GM23338 (cell line): ENCODE measurements at regions not wholly inside any gene's neighbourhood (a gene's known extent, or its start where the extent isn't known, plus 50 kb on each side); places are given as distances from the start of the nearest gene placed in this dataset.

Experiments
- ATAC-seq: fragments of 200-7000 bp; cut with Tn5 transposase; 3 replicates; pipeline ENCODE4 v1.9.1; 2020
- DNase-seq: peaks from one replicate; pipeline ENCODE4 v3.0.0-alpha.2; 2015; ENCODE audit warnings: low spot score
- H2AFZ ChIP-seq: fragments of 200-600 bp; sonication (generic); 2 replicates; pipeline ENCODE4 v1.8.0; 2016; ENCODE audit warnings: antibody characterized with exemption, mild to moderate bottlenecking, moderate library complexity
- H3F3A ChIP-seq: fragments of 200-600 bp; sonication (generic); replicated peaks from 2 replicates; pipeline ENCODE4 v1.8.0; 2017; ENCODE audit warnings: antibody characterized with exemption, mixed run types, low read depth
- H3K27ac ChIP-seq: fragments of 200-600 bp; sonication (generic); 2 replicates; pipeline ENCODE4 v1.6.1; 2016; ENCODE audit warnings: low read depth
- H3K27me3 ChIP-seq: fragments of 200-600 bp; sonication (generic); 2 replicates; pipeline ENCODE4 v1.8.0; 2016; ENCODE audit warnings: mild to moderate bottlenecking, mixed run types, moderate library complexity; ENCODE audit not compliant: insufficient read depth
- H3K36me3 ChIP-seq: fragments of 200-600 bp; sonication (generic); 2 replicates; pipeline ENCODE4 v1.8.0; 2016; ENCODE audit warnings: mild to moderate bottlenecking; ENCODE audit not compliant: insufficient read depth
- H3K4me1 ChIP-seq: fragments of 200-600 bp; sonication (generic); 2 replicates; pipeline ENCODE4 v1.8.0; 2016; ENCODE audit warnings: mild to moderate bottlenecking, moderate library complexity; ENCODE audit not compliant: insufficient read depth
- H3K4me2 ChIP-seq: fragments of 200-600 bp; sonication (generic); 2 replicates; pipeline ENCODE4 v1.7.1; 2017; ENCODE audit warnings: mixed run types
- H3K4me3 ChIP-seq: fragments of 200-600 bp; sonication (generic); 2 replicates; pipeline ENCODE4 v1.6.1; 2016; ENCODE audit warnings: mixed run types
- H3K79me2 ChIP-seq: fragments of 200-600 bp; sonication (generic); replicated peaks from 2 replicates; pipeline ENCODE4 v1.8.0; 2017; ENCODE audit warnings: mild to moderate bottlenecking; ENCODE audit not compliant: insufficient read depth
- H3K9me2 ChIP-seq: fragments of 200-600 bp; sonication (generic); 2 replicates; pipeline ENCODE4 v1.8.0; 2017; ENCODE audit not compliant: insufficient read depth
- H4K20me1 ChIP-seq: fragments of 200-600 bp; sonication (generic); replicated peaks from 2 replicates; pipeline ENCODE4 v1.8.0; 2017; ENCODE audit warnings: mild to moderate bottlenecking; ENCODE audit not compliant: insufficient read depth
- H3K27ac Mint-ChIP-seq: 2 replicates; pipeline ENCODE4 v1.8.0; 2020; ENCODE audit warnings: inconsistent platforms, mild to moderate bottlenecking, moderate library complexity, mixed read lengths
- H3K27me3 Mint-ChIP-seq: 3 replicates; pipeline ENCODE4 v1.8.0; 2022; ENCODE audit warnings: low read depth, mild to moderate bottlenecking, moderate library complexity, mixed read lengths, inconsistent platforms; ENCODE audit not compliant: insufficient read depth, poor library complexity
- H3K36me3 Mint-ChIP-seq: 3 replicates; pipeline ENCODE4 v1.8.0; 2021; ENCODE audit warnings: low read depth, mild to moderate bottlenecking, inconsistent platforms, moderate library complexity, mixed read lengths
- H3K4me1 Mint-ChIP-seq: 3 replicates; pipeline ENCODE4 v1.8.0; 2020; ENCODE audit warnings: mild to moderate bottlenecking, inconsistent platforms, mixed read lengths
- H3K4me3 Mint-ChIP-seq: 3 replicates; pipeline ENCODE4 v1.8.0; 2021; ENCODE audit warnings: moderate library complexity, mild to moderate bottlenecking, inconsistent platforms, mixed read lengths
- H3K9me3 Mint-ChIP-seq: 3 replicates; pipeline ENCODE4 v1.8.0; 2020; ENCODE audit warnings: moderate library complexity, mild to moderate bottlenecking, inconsistent platforms, mixed read lengths
- CREB1 ChIP-seq: fragments of 250-450 bp; sonication (Bioruptor Pico); IDR thresholded peaks from 2 replicates; pipeline ENCODE4 v1.5.0; 2020; ENCODE audit warnings: low read depth, mild to moderate bottlenecking, moderate library complexity
- EZH2 ChIP-seq: fragments of 200-600 bp; sonication (generic); IDR thresholded peaks from one replicate; pipeline ENCODE4 v1.8.0; 2017; ENCODE audit warnings: antibody characterized with exemption, mild to moderate bottlenecking, low read depth; ENCODE audit not compliant: unreplicated experiment
- EZH2phosphoT487 ChIP-seq: fragments of 200-600 bp; sonication (generic); IDR thresholded peaks from one replicate; pipeline ENCODE4 v1.8.1; 2018; ENCODE audit warnings: antibody characterized with exemption; ENCODE audit not compliant: unreplicated experiment
- JUNB ChIP-seq: IDR thresholded peaks from one replicate; pipeline ENCODE4 v1.6.1; 2016; ENCODE audit warnings: antibody characterized with exemption; ENCODE audit not compliant: unreplicated experiment
- NANOG ChIP-seq: IDR thresholded peaks from 2 replicates; pipeline ENCODE4 v1.6.1; 2016; ENCODE audit warnings: antibody characterized with exemption, borderline replicate concordance
- POLR2AphosphoS5 ChIP-seq: IDR thresholded peaks from 2 replicates; pipeline ENCODE4 v1.6.1; 2016; ENCODE audit warnings: antibody characterized with exemption, low read depth
- STAT1 ChIP-seq: IDR thresholded peaks from one replicate; pipeline ENCODE4 v1.6.1; 2016; ENCODE audit warnings: antibody characterized with exemption; ENCODE audit not compliant: unreplicated experiment
- ZNF114 ChIP-seq: fragments of 250-450 bp; sonication (Bioruptor Pico); IDR thresholded peaks from 2 replicates; pipeline ENCODE4 v1.5.0; 2020; ENCODE audit warnings: mild to moderate bottlenecking, moderate library complexity
- ZNF331 ChIP-seq: fragments of 250-450 bp; sonication (Bioruptor Pico); IDR thresholded peaks from 2 replicates; pipeline ENCODE4 v1.5.0; 2020; ENCODE audit warnings: low read depth, mild to moderate bottlenecking, moderate library complexity
- TF ChIP-seq, protein P1 (sequence below): IDR thresholded peaks from one replicate; pipeline ENCODE4 v1.6.1; 2018; ENCODE audit warnings: antibody characterized with exemption; ENCODE audit not compliant: unreplicated experiment
- TF ChIP-seq, protein P2 (sequence below): fragments of 250-450 bp; sonication (Bioruptor Pico); IDR thresholded peaks from 2 replicates; pipeline ENCODE4 v1.5.0; 2020; ENCODE audit warnings: mild to moderate bottlenecking, moderate library complexity
- TF ChIP-seq, protein P3 (sequence below), 2 experiments: fragments of 200-600 bp in 1 of 2; sonication (generic) in 1 of 2; conservative IDR thresholded peaks; 2 replicates each; pipeline versions ENCODE4 v1.5.1 to v1.6.1; 2016 to 2017; ENCODE audit warnings: antibody characterized with exemption in 2 of 2, low read depth in 2 of 2, mild to moderate bottlenecking in 2 of 2, moderate library complexity in 1 of 2
- TF ChIP-seq, protein P4 (sequence below): IDR thresholded peaks from 2 replicates; pipeline ENCODE4 v1.6.1; 2016; ENCODE audit warnings: antibody characterized with exemption

DNA sequence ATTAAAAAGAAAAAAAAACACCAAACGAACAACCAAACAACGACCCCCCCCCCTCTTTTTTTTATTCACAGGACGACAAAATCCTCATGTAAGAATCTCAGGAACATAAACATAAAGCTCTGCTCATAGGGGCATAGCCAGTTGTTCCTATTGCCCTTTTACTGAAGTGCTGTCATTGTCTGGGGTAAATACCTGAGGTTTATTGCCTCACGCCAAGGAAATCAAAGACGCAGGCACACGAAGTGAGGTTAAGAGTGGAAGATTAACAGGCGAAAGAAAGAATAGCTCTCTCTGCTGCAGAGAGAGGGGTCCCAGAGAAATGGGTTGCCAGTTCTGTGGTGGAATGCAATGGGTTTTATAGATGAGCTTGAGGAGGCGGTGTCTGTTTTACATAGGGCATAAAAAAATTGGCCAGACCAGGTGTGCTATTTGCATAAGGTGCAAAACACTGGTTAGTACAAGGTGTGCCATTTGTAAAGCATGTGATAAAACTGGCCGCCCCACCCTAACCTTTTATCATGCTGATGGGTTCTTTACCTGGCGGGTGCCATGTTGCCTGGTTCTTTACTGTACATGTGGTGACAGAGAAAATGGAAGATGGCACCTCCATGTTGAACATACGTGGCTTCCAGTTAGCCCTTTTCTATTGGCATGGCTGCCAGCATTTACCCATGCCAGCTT, 257.6 kb upstream of the ZPLD1 start:
- no peaks in the 10 kb centered on the region; the same call in 1 of the 2 replicates for H3K9me2 ChIP-seq
- peak overlapping the region; percentile 76; the same call in 1 of the 2 replicates for H2AFZ ChIP-seq
- H3K9me3 Mint-ChIP-seq = no peaks in the 10 kb centered on the region
- TF ChIP-seq POLR2AphosphoS5 = no peak
- TF ChIP-seq NANOG = no peak
- TF ChIP-seq, protein P1, sequence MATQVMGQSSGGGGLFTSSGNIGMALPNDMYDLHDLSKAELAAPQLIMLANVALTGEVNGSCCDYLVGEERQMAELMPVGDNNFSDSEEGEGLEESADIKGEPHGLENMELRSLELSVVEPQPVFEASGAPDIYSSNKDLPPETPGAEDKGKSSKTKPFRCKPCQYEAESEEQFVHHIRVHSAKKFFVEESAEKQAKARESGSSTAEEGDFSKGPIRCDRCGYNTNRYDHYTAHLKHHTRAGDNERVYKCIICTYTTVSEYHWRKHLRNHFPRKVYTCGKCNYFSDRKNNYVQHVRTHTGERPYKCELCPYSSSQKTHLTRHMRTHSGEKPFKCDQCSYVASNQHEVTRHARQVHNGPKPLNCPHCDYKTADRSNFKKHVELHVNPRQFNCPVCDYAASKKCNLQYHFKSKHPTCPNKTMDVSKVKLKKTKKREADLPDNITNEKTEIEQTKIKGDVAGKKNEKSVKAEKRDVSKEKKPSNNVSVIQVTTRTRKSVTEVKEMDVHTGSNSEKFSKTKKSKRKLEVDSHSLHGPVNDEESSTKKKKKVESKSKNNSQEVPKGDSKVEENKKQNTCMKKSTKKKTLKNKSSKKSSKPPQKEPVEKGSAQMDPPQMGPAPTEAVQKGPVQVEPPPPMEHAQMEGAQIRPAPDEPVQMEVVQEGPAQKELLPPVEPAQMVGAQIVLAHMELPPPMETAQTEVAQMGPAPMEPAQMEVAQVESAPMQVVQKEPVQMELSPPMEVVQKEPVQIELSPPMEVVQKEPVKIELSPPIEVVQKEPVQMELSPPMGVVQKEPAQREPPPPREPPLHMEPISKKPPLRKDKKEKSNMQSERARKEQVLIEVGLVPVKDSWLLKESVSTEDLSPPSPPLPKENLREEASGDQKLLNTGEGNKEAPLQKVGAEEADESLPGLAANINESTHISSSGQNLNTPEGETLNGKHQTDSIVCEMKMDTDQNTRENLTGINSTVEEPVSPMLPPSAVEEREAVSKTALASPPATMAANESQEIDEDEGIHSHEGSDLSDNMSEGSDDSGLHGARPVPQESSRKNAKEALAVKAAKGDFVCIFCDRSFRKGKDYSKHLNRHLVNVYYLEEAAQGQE = no peak
- no peak for TF ChIP-seq CREB1
- TF ChIP-seq, protein P2, sequence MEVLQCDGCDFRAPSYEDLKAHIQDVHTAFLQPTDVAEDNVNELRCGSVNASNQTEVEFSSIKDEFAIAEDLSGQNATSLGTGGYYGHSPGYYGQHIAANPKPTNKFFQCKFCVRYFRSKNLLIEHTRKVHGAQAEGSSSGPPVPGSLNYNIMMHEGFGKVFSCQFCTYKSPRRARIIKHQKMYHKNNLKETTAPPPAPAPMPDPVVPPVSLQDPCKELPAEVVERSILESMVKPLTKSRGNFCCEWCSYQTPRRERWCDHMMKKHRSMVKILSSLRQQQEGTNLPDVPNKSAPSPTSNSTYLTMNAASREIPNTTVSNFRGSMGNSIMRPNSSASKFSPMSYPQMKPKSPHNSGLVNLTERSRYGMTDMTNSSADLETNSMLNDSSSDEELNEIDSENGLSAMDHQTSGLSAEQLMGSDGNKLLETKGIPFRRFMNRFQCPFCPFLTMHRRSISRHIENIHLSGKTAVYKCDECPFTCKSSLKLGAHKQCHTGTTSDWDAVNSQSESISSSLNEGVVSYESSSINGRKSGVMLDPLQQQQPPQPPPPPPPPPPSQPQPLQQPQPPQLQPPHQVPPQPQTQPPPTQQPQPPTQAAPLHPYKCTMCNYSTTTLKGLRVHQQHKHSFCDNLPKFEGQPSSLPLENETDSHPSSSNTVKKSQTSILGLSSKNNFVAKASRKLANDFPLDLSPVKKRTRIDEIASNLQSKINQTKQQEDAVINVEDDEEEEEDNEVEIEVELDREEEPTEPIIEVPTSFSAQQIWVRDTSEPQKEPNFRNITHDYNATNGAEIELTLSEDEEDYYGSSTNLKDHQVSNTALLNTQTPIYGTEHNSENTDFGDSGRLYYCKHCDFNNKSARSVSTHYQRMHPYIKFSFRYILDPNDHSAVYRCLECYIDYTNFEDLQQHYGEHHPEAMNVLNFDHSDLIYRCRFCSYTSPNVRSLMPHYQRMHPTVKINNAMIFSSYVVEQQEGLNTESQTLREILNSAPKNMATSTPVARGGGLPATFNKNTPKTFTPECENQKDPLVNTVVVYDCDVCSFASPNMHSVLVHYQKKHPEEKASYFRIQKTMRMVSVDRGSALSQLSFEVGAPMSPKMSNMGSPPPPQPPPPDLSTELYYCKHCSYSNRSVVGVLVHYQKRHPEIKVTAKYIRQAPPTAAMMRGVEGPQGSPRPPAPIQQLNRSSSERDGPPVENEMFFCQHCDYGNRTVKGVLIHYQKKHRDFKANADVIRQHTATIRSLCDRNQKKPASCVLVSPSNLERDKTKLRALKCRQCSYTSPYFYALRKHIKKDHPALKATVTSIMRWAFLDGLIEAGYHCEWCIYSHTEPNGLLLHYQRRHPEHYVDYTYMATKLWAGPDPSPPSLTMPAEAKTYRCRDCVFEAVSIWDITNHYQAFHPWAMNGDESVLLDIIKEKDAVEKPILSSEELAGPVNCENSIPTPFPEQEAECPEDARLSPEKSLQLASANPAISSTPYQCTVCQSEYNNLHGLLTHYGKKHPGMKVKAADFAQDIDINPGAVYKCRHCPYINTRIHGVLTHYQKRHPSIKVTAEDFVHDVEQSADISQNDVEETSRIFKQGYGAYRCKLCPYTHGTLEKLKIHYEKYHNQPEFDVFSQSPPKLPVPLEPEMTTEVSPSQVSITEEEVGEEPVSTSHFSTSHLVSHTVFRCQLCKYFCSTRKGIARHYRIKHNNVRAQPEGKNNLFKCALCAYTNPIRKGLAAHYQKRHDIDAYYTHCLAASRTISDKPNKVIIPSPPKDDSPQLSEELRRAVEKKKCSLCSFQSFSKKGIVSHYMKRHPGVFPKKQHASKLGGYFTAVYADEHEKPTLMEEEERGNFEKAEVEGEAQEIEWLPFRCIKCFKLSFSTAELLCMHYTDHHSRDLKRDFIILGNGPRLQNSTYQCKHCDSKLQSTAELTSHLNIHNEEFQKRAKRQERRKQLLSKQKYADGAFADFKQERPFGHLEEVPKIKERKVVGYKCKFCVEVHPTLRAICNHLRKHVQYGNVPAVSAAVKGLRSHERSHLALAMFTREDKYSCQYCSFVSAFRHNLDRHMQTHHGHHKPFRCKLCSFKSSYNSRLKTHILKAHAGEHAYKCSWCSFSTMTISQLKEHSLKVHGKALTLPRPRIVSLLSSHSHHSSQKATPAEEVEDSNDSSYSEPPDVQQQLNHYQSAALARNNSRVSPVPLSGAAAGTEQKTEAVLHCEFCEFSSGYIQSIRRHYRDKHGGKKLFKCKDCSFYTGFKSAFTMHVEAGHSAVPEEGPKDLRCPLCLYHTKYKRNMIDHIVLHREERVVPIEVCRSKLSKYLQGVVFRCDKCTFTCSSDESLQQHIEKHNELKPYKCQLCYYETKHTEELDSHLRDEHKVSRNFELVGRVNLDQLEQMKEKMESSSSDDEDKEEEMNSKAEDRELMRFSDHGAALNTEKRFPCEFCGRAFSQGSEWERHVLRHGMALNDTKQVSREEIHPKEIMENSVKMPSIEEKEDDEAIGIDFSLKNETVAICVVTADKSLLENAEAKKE (CRISPR knock-in tag) = no peak
- TF ChIP-seq EZH2phosphoT487 = no peak
- no peak for TF ChIP-seq ZNF114 (CRISPR knock-in tag)
- TF ChIP-seq, protein P3, sequence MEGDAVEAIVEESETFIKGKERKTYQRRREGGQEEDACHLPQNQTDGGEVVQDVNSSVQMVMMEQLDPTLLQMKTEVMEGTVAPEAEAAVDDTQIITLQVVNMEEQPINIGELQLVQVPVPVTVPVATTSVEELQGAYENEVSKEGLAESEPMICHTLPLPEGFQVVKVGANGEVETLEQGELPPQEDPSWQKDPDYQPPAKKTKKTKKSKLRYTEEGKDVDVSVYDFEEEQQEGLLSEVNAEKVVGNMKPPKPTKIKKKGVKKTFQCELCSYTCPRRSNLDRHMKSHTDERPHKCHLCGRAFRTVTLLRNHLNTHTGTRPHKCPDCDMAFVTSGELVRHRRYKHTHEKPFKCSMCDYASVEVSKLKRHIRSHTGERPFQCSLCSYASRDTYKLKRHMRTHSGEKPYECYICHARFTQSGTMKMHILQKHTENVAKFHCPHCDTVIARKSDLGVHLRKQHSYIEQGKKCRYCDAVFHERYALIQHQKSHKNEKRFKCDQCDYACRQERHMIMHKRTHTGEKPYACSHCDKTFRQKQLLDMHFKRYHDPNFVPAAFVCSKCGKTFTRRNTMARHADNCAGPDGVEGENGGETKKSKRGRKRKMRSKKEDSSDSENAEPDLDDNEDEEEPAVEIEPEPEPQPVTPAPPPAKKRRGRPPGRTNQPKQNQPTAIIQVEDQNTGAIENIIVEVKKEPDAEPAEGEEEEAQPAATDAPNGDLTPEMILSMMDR (conservative IDR thresholded peaks at IDR 0.05; ENCODE audit: low read depth in 2 of 2) = no peak
- no peak for TF ChIP-seq ZNF331 (CRISPR knock-in tag)
- no peak for TF ChIP-seq JUNB
- no peak for TF ChIP-seq STAT1
- TF ChIP-seq, protein P4, sequence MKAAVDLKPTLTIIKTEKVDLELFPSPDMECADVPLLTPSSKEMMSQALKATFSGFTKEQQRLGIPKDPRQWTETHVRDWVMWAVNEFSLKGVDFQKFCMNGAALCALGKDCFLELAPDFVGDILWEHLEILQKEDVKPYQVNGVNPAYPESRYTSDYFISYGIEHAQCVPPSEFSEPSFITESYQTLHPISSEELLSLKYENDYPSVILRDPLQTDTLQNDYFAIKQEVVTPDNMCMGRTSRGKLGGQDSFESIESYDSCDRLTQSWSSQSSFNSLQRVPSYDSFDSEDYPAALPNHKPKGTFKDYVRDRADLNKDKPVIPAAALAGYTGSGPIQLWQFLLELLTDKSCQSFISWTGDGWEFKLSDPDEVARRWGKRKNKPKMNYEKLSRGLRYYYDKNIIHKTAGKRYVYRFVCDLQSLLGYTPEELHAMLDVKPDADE = no peak
- TF ChIP-seq EZH2 = no peak
- no peak overlapping the region for H3K4me3 Mint-ChIP-seq
- H3K4me3 ChIP-seq = no peak overlapping the region
- ATAC-seq (no peak), DNase-seq (no peak)
- H3K4me2 ChIP-seq = no peak overlapping the region
- H3K27ac Mint-ChIP-seq = no peak overlapping the region
- H3K27ac ChIP-seq = no peak overlapping the region
- no peaks in the 10 kb centered on the region for H3K27me3 ChIP-seq
- H4K20me1 ChIP-seq = no peaks in the 10 kb centered on the region
- no peaks in the 10 kb centered on the region for H3K4me1 Mint-ChIP-seq
- H3K36me3 ChIP-seq = no peaks in the 10 kb centered on the region
- peaks cover 9% of the 10 kb centered on the region for H3K4me1 ChIP-seq
- no peaks in the 10 kb centered on the region for H3F3A ChIP-seq
- H3K36me3 Mint-ChIP-seq = no peaks in the 10 kb centered on the region
- no peaks in the 10 kb centered on the region for H3K79me2 ChIP-seq
- no peaks in the 10 kb centered on the region for H3K27me3 Mint-ChIP-seq
